GM18858 (cell line): ENCODE measurements at regions not wholly inside any gene's neighbourhood (a gene's known extent, or its start where the extent isn't known, plus 50 kb on each side); places are given as distances from the start of the nearest gene placed in this dataset.

Experiments used
- ATAC-seq: cut with Tn5 transposase; IDR thresholded peaks from one replicate; pipeline ENCODE4 v1.9.1; 2021; ENCODE audit not compliant: unreplicated experiment

GRCh38 chr6:148652205-148652604 is 94.6 kb upstream of the UST start:
- no peak for ATAC-seq

- ATAC-seq = no peak
These were observed 93.6 kb upstream of the UST start for GRCh38 chr6:148653138-148653776.

GRCh38 chr6:148657048-148657447 is 89.8 kb upstream of the UST start:
- ATAC-seq = no peak

GRCh38 chr6:148658681-148659430 is 88.0 kb upstream of the UST start:
- no peak for ATAC-seq

GRCh38 chr6:148667395-148667794 is 79.4 kb upstream of the UST start:
- no peak for ATAC-seq

GRCh38 chr6:148671085-148671484 is 75.7 kb upstream of the UST start:
- ATAC-seq = no peak

GRCh38 chr6:148671952-148672351 is 74.9 kb upstream of the UST start:
- no peak for ATAC-seq

- ATAC-seq = no peak
These were observed 72.5 kb upstream of the UST start for GRCh38 chr6:148674306-148674705.

- peak; percentile 84 for ATAC-seq
These were observed 69.0 kb upstream of the UST start for GRCh38 chr6:148677594-148678476.

- ATAC-seq = no peak
These were observed 68.1 kb upstream of the UST start for GRCh38 chr6:148678682-148679081.

GRCh38 chr6:148681666-148682065 is 65.2 kb upstream of the UST start:
- ATAC-seq = no peak

GRCh38 chr6:148682252-148682651 is 64.6 kb upstream of the UST start:
- ATAC-seq = no peak

- ATAC-seq = no peak
These were observed 63.8 kb upstream of the UST start for GRCh38 chr6:148682990-148683389.

- no peak for ATAC-seq
These were observed 57.7 kb upstream of the UST start for GRCh38 chr6:148689168-148689567.

- peak; percentile 81 for ATAC-seq
These were observed 52.8 kb upstream of the UST start for GRCh38 chr6:148693882-148694484.
